Smooth muscle cell (in vitro differentiated cells): ENCODE measurements at regions not wholly inside any gene's neighbourhood (a gene's known extent, or its start where the extent isn't known, plus 50 kb on each side); places are given as distances from the start of the nearest gene placed in this dataset.
A peak's percentile ranks its signal among the peaks of the same experiment; 100 is the strongest.

Source experiments
- DNase-seq: peaks from one replicate; lab custom pipeline; 2025; ENCODE audit not compliant: unreplicated experiment; lab: John Stamatoyannopoulos, UW
- H2AFZ ChIP-seq: fragments of 200-600 bp; sonication (generic); 2 replicates; pipeline ENCODE4 v1.6.0; 2016; ENCODE audit warnings: antibody characterized with exemption, low read depth, mild to moderate bottlenecking
- H3F3A ChIP-seq: fragments of 200-600 bp; sonication (generic); 2 replicates; pipeline ENCODE4 v1.6.0; 2017; ENCODE audit warnings: antibody characterized with exemption, low read depth
- H3K27ac ChIP-seq: fragments of 200-600 bp; sonication (generic); 2 replicates; pipeline ENCODE4 v1.5.1; 2016; ENCODE audit warnings: low read depth, mild to moderate bottlenecking
- H3K27me3 ChIP-seq: fragments of 200-600 bp; sonication (generic); 2 replicates; pipeline ENCODE4 v1.6.1; 2016; ENCODE audit warnings: low read depth, mild to moderate bottlenecking
- H3K36me3 ChIP-seq: fragments of 200-600 bp; sonication (generic); 2 replicates; pipeline ENCODE4 v1.5.1; 2016; ENCODE audit warnings: low read depth
- H3K4me1 ChIP-seq: fragments of 200-600 bp; sonication (generic); 2 replicates; pipeline ENCODE4 v1.5.1; 2016; ENCODE audit warnings: low read depth
- H3K4me2 ChIP-seq: fragments of 200-600 bp; sonication (generic); 2 replicates; pipeline ENCODE4 v1.6.0; 2016; ENCODE audit warnings: mild to moderate bottlenecking
- H3K4me3 ChIP-seq: fragments of 200-600 bp; sonication (generic); 2 replicates; pipeline ENCODE4 v1.5.1; 2016; ENCODE audit warnings: mild to moderate bottlenecking
- H3K79me2 ChIP-seq: fragments of 200-600 bp; sonication (generic); 2 replicates; pipeline ENCODE4 v1.6.0; 2016; ENCODE audit warnings: low read depth, mild to moderate bottlenecking
- H3K9ac ChIP-seq: fragments of 200-600 bp; sonication (generic); 2 replicates; pipeline ENCODE4 v1.6.0; 2016; ENCODE audit warnings: low read depth
- H3K9me3 ChIP-seq: fragments of 200-600 bp; sonication (generic); replicated peaks from 2 replicates; pipeline ENCODE4 v1.5.1; 2016; ENCODE audit warnings: low read depth
- H4K20me1 ChIP-seq: fragments of 200-600 bp; sonication (generic); 2 replicates; pipeline ENCODE4 v1.6.0; 2016; ENCODE audit warnings: low read depth
- CTCF ChIP-seq: fragments of 200-600 bp; sonication (generic); IDR thresholded peaks from 2 replicates; pipeline ENCODE4 v1.5.1; 2017; ENCODE audit warnings: borderline replicate concordance, mild to moderate bottlenecking, antibody characterized with exemption; ENCODE audit not compliant: insufficient read depth, poor library complexity, severe bottlenecking
- WGBS: methylation state at CpG from one replicate; pipeline ENCODE4 v1.1.7; 2016; ENCODE audit warnings: low lambda C conversion rate; 5-methylcytosine and 5-hydroxymethylcytosine counted together

GRCh38 chr5:89315286-89316100 lies 432.5 kb upstream of the MEF2C start:
- Histone ChIP-seq H3K36me3 (no peaks in the 10 kb centered on the region), H3K27me3 (no peaks in the 10 kb centered on the region), H3F3A (peaks cover 9% of the 10 kb centered on the region), H3K4me3 (no peak overlapping the region), H4K20me1 (no peaks in the 10 kb centered on the region), H3K79me2 (no peaks in the 10 kb centered on the region), H3K4me1 (no peaks in the 10 kb centered on the region), H2AFZ (no peak overlapping the region), H3K4me2 (no peak overlapping the region), H3K9ac (no peak overlapping the region), H3K27ac (no peak overlapping the region), H3K9me3 (no peaks in the 10 kb centered on the region)
- WGBS, result 82% methylated on average over 12 of the region's 12 CpGs
- TF ChIP-seq CTCF, result no peak
- DNase-seq, result no peak

GRCh38 chr5:89313804-89314588 lies 431.0 kb upstream of the MEF2C start:
- no peaks in the 10 kb centered on the region for H3K9me3 ChIP-seq
- DNase-seq, result no peak
- peak overlapping the region; percentile 84 for H3K27ac ChIP-seq
- no peaks in the 10 kb centered on the region for H3K4me1 ChIP-seq
- no peaks in the 10 kb centered on the region for H3K27me3 ChIP-seq
- H2AFZ ChIP-seq, result peak overlapping the region; percentile 18
- WGBS, result 39% methylated on average over 3 of the region's 3 CpGs
- H3K79me2 ChIP-seq, result no peaks in the 10 kb centered on the region
- H4K20me1 ChIP-seq, result no peaks in the 10 kb centered on the region
- H3K4me2 ChIP-seq, result peak overlapping the region; percentile 40
- no peak for TF ChIP-seq CTCF
- H3K9ac ChIP-seq, result peak overlapping the region; percentile 67
- no peak overlapping the region for H3K4me3 ChIP-seq
- no peaks in the 10 kb centered on the region for H3K36me3 ChIP-seq
- peaks cover 9% of the 10 kb centered on the region for H3F3A ChIP-seq

GRCh38 chr5:89313044-89313443 lies 430.1 kb upstream of the MEF2C start:
- peaks cover 9% of the 10 kb centered on the region for H3F3A ChIP-seq
- H3K36me3 ChIP-seq, result no peaks in the 10 kb centered on the region
- H3K79me2 ChIP-seq, result no peaks in the 10 kb centered on the region
- no peak for DNase-seq
- no peaks in the 10 kb centered on the region for H3K9me3 ChIP-seq
- 23% methylated on average over 2 of the region's 2 CpGs for WGBS
- H3K27me3 ChIP-seq, result no peaks in the 10 kb centered on the region
- peak overlapping the region; percentile 40 for H3K4me2 ChIP-seq
- no peak overlapping the region for H3K4me3 ChIP-seq
- peak overlapping the region; percentile 84 for H3K27ac ChIP-seq
- no peaks in the 10 kb centered on the region for H3K4me1 ChIP-seq
- no peak overlapping the region for H2AFZ ChIP-seq
- TF ChIP-seq CTCF, result no peak
- no peaks in the 10 kb centered on the region for H4K20me1 ChIP-seq
- peak overlapping the region; percentile 61 for H3K9ac ChIP-seq
